IPS DF 4.7 (cell line): ENCODE measurements at regions not wholly inside any gene's neighbourhood (a gene's known extent, or its start where the extent isn't known, plus 50 kb on each side); places are given as distances from the start of the nearest gene placed in this dataset.
A peak's percentile ranks its signal among the peaks of the same experiment; 100 is the strongest.

ENCODE experiments used
- DNase-seq: peaks from one replicate; pipeline ENCODE4 v3.0.0-alpha.2; 2013; ENCODE audit warnings: low spot score; ENCODE audit errors: extremely low read depth

- DNase-seq: no peak
These were observed 597.0 kb downstream of the SQOR start for GRCh38 chr15:46231786-46232185.

DNA sequence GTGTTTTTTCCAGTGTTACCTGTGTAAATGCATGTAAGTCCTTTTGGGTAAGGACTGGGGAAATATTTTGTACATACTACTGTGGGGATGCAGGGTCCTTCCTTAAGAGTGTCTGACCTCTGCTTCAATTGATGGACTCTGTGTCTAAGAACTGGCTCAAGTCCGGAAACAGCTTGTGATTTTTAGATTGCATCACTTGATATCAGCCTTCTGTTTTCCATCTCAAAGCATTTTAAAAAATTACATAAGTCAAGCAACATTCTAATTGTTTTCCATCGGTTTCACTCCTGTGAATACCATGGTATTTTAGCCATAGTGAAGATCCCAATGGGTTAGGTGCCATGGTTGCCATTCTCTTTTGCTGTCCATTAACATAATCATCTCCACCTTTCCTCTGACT is 597.6 kb downstream of the SQOR start:
- DNase-seq: no peak

DNA sequence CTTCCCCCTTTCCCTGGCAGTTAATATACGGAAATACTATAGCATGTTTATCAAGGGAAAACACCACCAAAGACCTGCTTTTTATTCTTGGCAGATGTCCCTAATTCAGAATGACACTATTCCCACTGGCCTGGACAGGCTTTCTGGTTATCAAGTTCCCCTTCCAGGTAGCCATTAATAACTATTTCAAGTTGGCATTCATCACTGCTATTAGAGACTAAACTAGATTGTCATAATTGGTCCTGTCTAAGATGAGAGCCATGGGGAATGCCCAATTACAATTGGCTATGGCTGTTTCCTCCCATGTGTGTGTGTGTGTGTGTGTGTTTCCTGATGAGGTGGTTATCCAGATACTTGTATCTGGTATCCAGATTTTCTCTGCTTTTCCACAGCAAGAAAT is 608.1 kb downstream of the SQOR start:
- no peak for DNase-seq

DNA sequence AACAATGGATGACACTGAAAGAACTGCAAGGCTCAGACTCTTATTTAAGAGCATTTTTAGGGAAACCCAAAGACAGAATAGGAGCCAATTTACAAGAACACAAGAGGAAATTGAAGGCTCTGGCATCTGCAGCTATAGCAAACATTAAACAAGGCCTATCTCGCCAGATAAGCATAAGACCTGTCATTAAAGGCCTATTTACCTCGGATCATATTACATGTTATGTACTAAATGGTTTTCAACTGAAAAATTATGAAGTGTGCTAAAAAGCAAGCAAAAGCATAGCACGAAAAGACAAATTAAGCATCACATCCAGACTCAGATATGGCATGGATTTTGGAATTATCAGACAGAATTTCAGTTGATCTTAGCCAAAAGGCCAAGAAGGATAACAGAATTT is 617.1 kb downstream of the SQOR start:
- no peak for DNase-seq

DNA sequence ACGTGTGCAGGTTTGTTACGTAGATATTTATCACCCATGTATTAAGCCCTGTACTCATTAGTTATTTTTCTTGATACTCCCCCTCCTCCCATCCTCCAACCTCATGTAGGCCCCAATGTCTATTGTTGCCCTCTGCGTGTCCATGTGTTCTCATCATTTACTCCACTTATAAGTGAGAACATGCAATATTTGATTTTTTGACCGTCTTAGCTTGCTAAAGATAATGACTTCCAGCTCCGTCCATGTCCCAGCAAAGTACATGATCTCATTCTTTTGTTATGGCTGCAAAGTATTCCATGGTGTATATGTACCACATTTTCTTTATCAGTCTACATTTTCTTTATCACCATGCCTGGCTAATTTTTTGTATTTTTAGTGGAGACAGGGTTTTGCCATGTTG is 623.2 kb downstream of the SQOR start:
- no peak for DNase-seq

DNA sequence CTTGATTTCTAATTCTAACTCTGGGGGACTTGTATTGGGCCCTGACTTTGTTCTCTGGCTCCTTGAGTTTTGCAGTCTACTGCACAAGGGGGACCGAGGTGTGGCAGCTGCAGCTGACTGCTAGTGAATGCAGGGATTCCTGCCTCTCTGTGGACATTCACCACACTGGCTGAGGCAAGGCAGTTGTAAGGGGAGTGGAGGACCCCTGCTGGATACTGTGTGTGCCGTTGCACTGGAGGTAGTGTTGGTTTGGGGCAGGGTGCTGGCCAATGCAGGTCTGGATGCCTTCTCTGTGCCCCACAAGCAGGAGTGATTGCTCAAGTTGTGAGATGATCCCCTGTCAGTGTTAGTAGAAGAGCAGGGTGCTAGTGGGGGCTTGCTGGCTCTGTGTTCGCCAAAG is 626.1 kb downstream of the SQOR start:
- peak; percentile 36 for DNase-seq

DNA sequence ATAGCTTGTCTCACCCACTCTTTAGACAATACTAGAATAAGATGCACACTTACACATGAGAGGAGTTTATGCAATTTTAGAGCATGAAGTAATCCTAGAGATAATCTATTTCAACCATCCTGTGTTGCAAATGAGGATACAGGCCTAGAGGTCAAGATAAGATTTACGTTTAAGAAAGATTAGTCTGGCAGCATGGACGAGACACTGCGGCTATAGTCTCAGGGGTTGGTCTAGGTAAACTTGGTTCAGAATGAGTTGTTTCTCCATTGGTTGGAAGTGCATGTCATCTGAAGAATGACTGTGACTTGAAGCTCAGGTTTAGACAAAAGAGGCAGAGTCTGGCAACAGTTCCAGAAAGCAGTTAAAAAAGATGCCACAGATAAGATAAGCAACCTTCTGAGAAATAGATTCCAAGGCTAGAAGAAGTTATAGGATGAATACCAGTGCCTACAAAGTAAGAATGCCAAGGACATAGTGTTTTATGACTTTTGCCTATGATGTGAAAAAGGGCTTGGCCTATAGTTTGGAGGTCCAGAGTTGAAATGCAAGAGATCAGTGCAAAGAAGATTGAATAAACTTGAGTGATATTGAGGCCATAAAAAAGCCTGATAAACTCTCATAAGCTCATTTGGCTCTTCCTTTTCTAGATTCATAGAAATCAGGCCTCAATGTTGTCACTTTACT is 631.0 kb downstream of the SQOR start:
- no peak for DNase-seq

GRCh38 chr15:46266661-46267060 is 631.8 kb downstream of the SQOR start:
- DNase-seq: no peak

- no peak for DNase-seq
These were observed 635.8 kb downstream of the SQOR start for GRCh38 chr15:46270481-46271147.

- DNase-seq: no peak
These were observed 640.9 kb downstream of the SQOR start for GRCh38 chr15:46275701-46276100.

- DNase-seq: no peak
These were observed 642.6 kb downstream of the SQOR start for GRCh38 chr15:46277451-46277850.

GRCh38 chr15:46278062-46278461 is 643.2 kb downstream of the SQOR start:
- DNase-seq: no peak

DNA sequence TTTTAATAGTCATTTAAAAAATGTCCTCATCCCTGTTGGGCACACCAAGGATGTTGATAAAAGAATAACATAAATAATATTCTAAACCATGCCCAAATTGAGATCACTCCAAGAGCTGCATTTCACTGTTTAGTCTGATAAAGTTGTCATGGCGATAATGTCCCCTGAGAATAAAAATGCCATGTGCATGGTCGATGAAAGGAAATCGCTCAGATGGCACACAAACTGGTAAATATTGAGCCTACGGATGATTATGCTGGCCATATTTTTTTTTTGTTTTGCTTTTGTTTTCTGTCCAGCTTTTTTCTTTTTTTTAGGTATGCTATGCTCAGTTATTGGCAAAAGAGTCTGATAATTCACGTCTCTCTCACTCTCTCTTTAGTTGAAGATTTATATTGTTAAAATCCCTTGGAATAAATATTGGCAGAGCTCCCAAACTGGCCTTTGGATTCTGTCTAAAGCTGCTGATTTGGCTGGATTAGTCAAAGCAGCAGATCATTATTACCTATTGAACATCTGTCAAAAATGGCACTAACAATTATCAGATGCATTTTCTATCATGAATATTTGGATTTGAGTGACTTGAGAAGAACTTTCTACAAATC is 643.8 kb downstream of the SQOR start:
- no peak for DNase-seq

DNA sequence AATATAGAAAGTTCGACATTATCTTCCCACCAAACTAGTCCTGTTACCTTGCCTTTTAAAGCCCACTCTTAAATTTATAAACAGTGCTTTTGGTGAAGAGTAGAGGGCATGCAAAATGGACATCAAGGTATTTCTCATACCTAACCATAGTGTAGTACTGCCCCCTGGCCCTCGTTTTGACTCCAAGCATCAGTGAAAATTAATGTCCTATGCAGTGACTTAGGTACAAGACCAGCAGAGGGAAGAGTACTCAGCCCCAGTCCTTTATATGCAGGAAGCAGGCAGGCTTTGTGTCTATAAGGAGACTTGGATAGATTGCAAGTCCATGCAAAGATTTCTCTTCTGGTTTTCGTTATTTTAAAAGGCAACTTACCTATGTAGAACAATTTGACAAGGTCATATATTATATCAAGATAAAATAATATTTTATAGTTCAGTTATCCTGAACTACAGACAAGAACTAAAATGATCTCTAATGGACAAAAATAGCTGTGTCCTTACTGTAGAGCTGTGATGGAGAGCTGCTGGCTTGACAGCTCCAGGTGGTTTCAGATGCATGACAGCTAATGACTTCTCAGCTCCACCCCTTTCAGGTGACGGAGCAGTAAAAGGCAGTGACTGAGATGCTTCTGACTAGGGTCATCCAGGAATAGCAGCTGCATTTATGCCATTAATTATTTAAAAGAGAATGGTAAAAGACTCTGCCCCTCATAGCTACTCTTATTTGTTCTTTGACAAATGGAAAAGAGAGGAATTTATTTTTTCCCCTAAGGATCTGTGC is 646.1 kb downstream of the SQOR start:
- no peak for DNase-seq

DNA sequence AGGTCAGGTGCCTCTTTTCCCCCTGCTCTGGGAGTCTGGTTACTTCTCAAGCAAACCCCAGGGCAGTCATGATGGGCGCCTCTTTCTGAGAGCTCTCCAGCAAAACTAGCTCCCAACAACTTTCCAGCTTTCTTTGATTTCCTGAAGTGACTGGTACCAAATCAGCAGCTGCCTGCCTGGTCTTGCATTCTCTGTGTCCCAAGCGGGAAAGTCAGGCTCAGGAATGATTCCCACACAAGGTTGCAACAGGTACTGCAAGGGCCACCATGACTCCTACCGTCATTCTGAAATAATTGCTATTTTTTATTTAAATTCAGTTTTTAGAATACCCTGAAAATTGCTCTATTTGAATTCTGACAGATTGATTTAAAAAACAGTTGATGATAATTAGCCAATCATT is 658.7 kb downstream of the SQOR start:
- DNase-seq: no peak

- DNase-seq: no peak
These were observed 661.2 kb downstream of the SQOR start for GRCh38 chr15:46296002-46296401.

DNA sequence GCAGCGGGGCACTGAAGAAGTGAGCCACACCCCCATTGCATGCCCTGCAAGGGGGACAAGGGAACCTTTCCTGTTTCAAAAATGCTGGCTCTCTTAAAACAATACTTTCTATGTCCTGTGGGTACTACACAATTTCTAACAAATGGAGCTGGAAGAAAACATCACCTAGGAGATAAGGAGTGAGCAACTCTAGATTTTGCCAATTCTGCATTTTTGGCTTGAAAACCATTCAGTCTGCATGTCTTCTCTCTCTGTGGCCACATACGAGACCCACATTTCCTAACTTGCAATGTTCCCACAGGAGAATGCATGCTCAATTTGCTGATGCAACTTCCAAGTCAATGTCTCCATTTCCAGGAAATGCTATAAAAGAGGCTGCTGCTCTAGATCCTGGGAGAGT is 662.0 kb downstream of the SQOR start:
- no peak for DNase-seq

- DNase-seq: no peak
These were observed 662.9 kb downstream of the SQOR start for GRCh38 chr15:46297766-46298165.

DNA sequence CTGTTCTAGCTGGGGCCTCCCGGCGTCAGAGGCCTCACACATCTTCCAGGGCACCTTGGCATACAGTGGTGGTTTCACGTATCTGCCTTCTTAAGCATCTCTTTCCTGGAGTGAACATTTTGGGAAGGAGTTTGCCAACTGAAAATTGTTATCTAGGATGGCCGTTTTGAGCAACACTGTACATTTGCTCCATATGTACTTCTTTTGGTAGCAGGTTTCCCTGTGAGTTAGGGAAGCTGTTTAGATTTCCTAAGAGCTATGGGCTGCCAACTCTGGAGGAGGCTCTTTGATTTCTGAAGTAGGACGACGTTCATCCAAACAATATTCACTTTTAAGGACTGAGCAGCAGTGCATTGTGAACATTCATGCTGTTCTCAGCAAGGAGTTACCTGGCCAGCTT is 665.9 kb downstream of the SQOR start:
- DNase-seq: no peak

GRCh38 chr15:46301291-46301690 is 666.5 kb downstream of the SQOR start:
- DNase-seq: no peak

- no peak for DNase-seq
These were observed 667.0 kb downstream of the SQOR start for GRCh38 chr15:46301826-46302225.

DNA sequence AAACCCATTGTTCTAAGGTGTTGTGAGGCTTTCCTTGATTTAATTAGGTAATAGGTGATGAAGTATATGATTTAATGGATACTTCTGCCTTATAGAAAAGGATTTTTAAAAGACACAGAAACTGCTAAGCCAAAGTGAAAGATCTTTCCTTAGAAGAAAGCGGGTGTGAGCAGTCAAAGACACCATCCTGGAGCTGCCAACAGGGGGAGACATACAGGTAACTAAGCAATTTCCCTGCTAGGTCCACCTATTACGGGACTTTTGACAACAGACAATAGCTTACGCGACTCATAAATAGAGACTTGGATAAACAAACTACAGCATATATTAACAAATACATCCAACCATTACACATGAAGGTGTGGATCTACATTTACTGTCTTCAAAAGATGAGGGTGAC is 669.5 kb downstream of the SQOR start:
- DNase-seq: no peak
